HepG2 (cell line): ENCODE measurements at regions not wholly inside any gene's neighbourhood (a gene's known extent, or its start where the extent isn't known, plus 50 kb on each side); places are given as distances from the start of the nearest gene placed in this dataset.

Experiments
- ATAC-seq: fragments of 200-7000 bp; cut with Tn5 transposase; 3 replicates; pipeline ENCODE4 v1.9.1; 2020; ENCODE audit warnings: mild to moderate bottlenecking, moderate library complexity
- BruUV-seq: library from RNA; stranded (reverse); fragments of 400-500 nt; replicated peaks from 2 replicates; lab custom pipeline; 2021; lab: Mats Ljungman, UMichigan
- CTCF ChIA-PET: fragments of 300-600 bp; formaldehyde crosslinking; extraction: SDS; loops from one replicate; lab custom pipeline; 2021; ENCODE audit warnings: low total read pairs, inconsistent platforms, low intra/inter-chr PET ratio; lab: Yijun Ruan, JAX
- POLR2A ChIA-PET: fragments of 350-600 bp; sonication (Branson Sonifier 250); formaldehyde crosslinking; loops from one replicate; lab custom pipeline; 2020; ENCODE audit warnings: antibody characterized with exemption, inconsistent platforms; lab: Yijun Ruan, JAX
- DNase-seq: peaks from one replicate; pipeline ENCODE4 v3.0.0-alpha.2; 2015; ENCODE audit warnings: low spot score
- FAIRE-seq: peaks from 3 replicates; lab custom pipeline; 2011; peaks lifted over from hg19 to GRCh38; lab: Jason Lieb, UNC
- H2AFZ ChIP-seq: one replicate; pipeline ENCODE4 v1.6.1; 2011; ENCODE audit warnings: low read length, inconsistent platforms
- H3K27ac ChIP-seq: fragments of 300-600 bp; 3 replicates; pipeline ENCODE4 v1.8.0; 2011; ENCODE audit warnings: mixed run types, mild to moderate bottlenecking, mixed read lengths, low read length, inconsistent platforms; ENCODE audit not compliant: insufficient read depth; ENCODE audit errors: extremely low read length
- H3K27me3 ChIP-seq, 2 experiments: fragments of 200-600 bp in 1 of 2; 2 replicates in 1 of 2; 3 replicates in 1 of 2; pipeline versions ENCODE4 v1.6.0 to v1.8.0; 2011; ENCODE audit warnings: low read length in 2 of 2, mild to moderate bottlenecking in 2 of 2, moderate library complexity in 2 of 2, inconsistent platforms in 1 of 2; ENCODE audit not compliant: insufficient read depth in 2 of 2, control insufficient read depth in 1 of 2
- H3K36me3 ChIP-seq, 2 experiments: fragments of 200-600 bp in 1 of 2; replicated peaks in 1 of 2; 2 replicates in 1 of 2; 3 replicates in 1 of 2; pipeline versions ENCODE4 v1.5.1 to v1.8.0; 2011; ENCODE audit warnings: low read length in 2 of 2, inconsistent platforms in 1 of 2; ENCODE audit not compliant: insufficient read depth in 2 of 2, control insufficient read depth in 1 of 2
- H3K4me1 ChIP-seq: 2 replicates; pipeline ENCODE4 v1.5.1; 2012; ENCODE audit warnings: low read length, inconsistent platforms; ENCODE audit not compliant: insufficient read depth
- H3K4me2 ChIP-seq: 2 replicates; pipeline ENCODE4 v1.6.0; 2011; ENCODE audit warnings: low read depth, low read length, inconsistent platforms
- H3K4me3 ChIP-seq, 3 experiments: fragments of 200-600 bp in 1 of 3; sonication (generic), shearing (Covaris generic) in 1 of 3; replicated peaks in 1 of 3; 2 replicates each; pipeline ENCODE4 v1.5.1; 2011 to 2016; ENCODE audit warnings: low read length in 3 of 3, inconsistent platforms in 2 of 3, low read depth in 2 of 3, mild to moderate bottlenecking in 2 of 3, control low read depth in 1 of 3, mixed read lengths in 1 of 3; ENCODE audit not compliant: insufficient read depth in 1 of 3
- H3K79me2 ChIP-seq: one replicate; pipeline ENCODE4 v1.6.1; 2011; ENCODE audit warnings: low read length, inconsistent platforms; ENCODE audit not compliant: insufficient read depth
- H3K9ac ChIP-seq: 2 replicates; pipeline ENCODE4 v1.6.0; 2011; ENCODE audit warnings: mild to moderate bottlenecking, low read depth, low read length, inconsistent platforms; ENCODE audit not compliant: insufficient read depth
- H3K9me3 ChIP-seq: 2 replicates; pipeline ENCODE4 v1.5.1; 2012; ENCODE audit warnings: mild to moderate bottlenecking, low read length
- H4K20me1 ChIP-seq: 2 replicates; pipeline ENCODE4 v1.6.0; 2011; ENCODE audit warnings: inconsistent platforms, mild to moderate bottlenecking, low read length, moderate library complexity; ENCODE audit not compliant: insufficient read depth
- MEF2D ChIP-seq: sonication (generic); formaldehyde crosslinking; IDR thresholded peaks from 2 replicates; pipeline ENCODE4 v1.5.1; 2020; ENCODE audit warnings: mild to moderate bottlenecking, missing genetic modification reagents
- ZBTB3 ChIP-seq: sonication (generic); formaldehyde crosslinking; IDR thresholded peaks from 2 replicates; pipeline ENCODE4 v1.4.0; 2020; ENCODE audit warnings: low read depth, mild to moderate bottlenecking, moderate library complexity, missing genetic modification reagents, borderline replicate concordance
- ZNF816 ChIP-seq: sonication (generic); formaldehyde crosslinking; IDR thresholded peaks from 2 replicates; pipeline ENCODE4 v1.8.0; 2022; ENCODE audit warnings: missing genetic modification reagents, mild to moderate bottlenecking, borderline replicate concordance
- WGBS: methylation state at CpG from one replicate; pipeline ENCODE4 v1.1.6; 2017; ENCODE audit warnings: low lambda C conversion rate; 5-methylcytosine and 5-hydroxymethylcytosine counted together
- in situ Hi-C: cut with HindIII; loops from 2 replicates; pipeline ENCODE4 v1.10.0; 2017; ENCODE audit warnings: low pct_unique_long_range_greater_than_20kb; ENCODE audit not compliant: extremely low pct_ligation_motif_present
- intact Hi-C: fragments of 100-400 bp; cut with micrococcal nuclease; formaldehyde crosslinking; loops from one replicate; pipeline ENCODE4 v1.10.0; 2022; ENCODE audit not compliant: unreplicated experiment
- TF ChIP-seq, protein P1 (sequence below): sonication (generic); formaldehyde crosslinking; IDR thresholded peaks from 2 replicates; pipeline ENCODE4 v1.5.0; 2020; ENCODE audit warnings: mild to moderate bottlenecking, missing genetic modification reagents, borderline replicate concordance

- TF ChIP-seq, protein P1, sequence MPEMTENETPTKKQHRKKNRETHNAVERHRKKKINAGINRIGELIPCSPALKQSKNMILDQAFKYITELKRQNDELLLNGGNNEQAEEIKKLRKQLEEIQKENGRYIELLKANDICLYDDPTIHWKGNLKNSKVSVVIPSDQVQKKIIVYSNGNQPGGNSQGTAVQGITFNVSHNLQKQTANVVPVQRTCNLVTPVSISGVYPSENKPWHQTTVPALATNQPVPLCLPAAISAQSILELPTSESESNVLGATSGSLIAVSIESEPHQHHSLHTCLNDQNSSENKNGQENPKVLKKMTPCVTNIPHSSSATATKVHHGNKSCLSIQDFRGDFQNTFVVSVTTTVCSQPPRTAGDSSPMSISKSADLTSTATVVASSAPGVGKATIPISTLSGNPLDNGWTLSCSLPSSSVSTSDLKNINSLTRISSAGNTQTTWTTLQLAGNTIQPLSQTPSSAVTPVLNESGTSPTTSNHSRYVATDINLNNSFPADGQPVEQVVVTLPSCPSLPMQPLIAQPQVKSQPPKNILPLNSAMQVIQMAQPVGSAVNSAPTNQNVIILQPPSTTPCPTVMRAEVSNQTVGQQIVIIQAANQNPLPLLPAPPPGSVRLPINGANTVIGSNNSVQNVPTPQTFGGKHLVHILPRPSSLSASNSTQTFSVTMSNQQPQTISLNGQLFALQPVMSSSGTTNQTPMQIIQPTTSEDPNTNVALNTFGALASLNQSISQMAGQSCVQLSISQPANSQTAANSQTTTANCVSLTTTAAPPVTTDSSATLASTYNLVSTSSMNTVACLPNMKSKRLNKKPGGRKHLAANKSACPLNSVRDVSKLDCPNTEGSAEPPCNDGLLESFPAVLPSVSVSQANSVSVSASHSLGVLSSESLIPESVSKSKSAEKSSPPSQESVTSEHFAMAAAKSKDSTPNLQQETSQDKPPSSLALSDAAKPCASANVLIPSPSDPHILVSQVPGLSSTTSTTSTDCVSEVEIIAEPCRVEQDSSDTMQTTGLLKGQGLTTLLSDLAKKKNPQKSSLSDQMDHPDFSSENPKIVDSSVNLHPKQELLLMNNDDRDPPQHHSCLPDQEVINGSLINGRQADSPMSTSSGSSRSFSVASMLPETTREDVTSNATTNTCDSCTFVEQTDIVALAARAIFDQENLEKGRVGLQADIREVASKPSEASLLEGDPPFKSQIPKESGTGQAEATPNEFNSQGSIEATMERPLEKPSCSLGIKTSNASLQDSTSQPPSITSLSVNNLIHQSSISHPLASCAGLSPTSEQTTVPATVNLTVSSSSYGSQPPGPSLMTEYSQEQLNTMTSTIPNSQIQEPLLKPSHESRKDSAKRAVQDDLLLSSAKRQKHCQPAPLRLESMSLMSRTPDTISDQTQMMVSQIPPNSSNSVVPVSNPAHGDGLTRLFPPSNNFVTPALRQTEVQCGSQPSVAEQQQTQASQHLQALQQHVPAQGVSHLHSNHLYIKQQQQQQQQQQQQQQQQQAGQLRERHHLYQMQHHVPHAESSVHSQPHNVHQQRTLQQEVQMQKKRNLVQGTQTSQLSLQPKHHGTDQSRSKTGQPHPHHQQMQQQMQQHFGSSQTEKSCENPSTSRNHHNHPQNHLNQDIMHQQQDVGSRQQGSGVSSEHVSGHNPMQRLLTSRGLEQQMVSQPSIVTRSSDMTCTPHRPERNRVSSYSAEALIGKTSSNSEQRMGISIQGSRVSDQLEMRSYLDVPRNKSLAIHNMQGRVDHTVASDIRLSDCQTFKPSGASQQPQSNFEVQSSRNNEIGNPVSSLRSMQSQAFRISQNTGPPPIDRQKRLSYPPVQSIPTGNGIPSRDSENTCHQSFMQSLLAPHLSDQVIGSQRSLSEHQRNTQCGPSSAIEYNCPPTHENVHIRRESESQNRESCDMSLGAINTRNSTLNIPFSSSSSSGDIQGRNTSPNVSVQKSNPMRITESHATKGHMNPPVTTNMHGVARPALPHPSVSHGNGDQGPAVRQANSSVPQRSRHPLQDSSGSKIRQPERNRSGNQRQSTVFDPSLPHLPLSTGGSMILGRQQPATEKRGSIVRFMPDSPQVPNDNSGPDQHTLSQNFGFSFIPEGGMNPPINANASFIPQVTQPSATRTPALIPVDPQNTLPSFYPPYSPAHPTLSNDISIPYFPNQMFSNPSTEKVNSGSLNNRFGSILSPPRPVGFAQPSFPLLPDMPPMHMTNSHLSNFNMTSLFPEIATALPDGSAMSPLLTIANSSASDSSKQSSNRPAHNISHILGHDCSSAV (CRISPR knock-in tag) = no peak
Observed at GRCh38 chr15:70435872-70436271, 327.5 kb downstream of the UACA start (continued).

- no peak overlapping the region for H3K4me2 ChIP-seq
- intact Hi-C loops (no loop called here), in situ Hi-C loops (no loop called here)
- DNase-seq = no peak
- POLR2A ChIA-PET = no interaction called here
- FAIRE-seq = no peak
- no peaks in the 10 kb centered on the region for H3K36me3 ChIP-seq
- no peak overlapping the region for H3K27ac ChIP-seq
- 47% methylated on average over 3 of the region's 3 CpGs for WGBS
- peaks cover 0 to 6% of the 10 kb centered on the region in 2 experiments; a peak in 1 of 5 replicates for H3K27me3 ChIP-seq
- H4K20me1 ChIP-seq = no peaks in the 10 kb centered on the region
- H3K79me2 ChIP-seq = no peaks in the 10 kb centered on the region
- CTCF ChIA-PET = no interaction called here
- H3K9me3 ChIP-seq = no peaks in the 10 kb centered on the region
- no peak overlapping the region for H2AFZ ChIP-seq
- no peak overlapping the region for H3K9ac ChIP-seq
- BruUV-seq = no TSS peak
- no peak overlapping the region for H3K4me3 ChIP-seq
- ATAC-seq = no peak
- TF ChIP-seq ZNF816 (CRISPR knock-in tag) = no peak
- TF ChIP-seq MEF2D (CRISPR knock-in tag) = no peak
- no peak for TF ChIP-seq ZBTB3 (CRISPR knock-in tag)
- H3K4me1 ChIP-seq = peaks cover 36% of the 10 kb centered on the region
Observed at GRCh38 chr15:70435369-70435768, 328.0 kb downstream of the UACA start.
